ENCODE measurements at regions not wholly inside any gene's neighbourhood (a gene's known extent, or its start where the extent isn't known, plus 50 kb on each side); places are given as distances from the start of the nearest gene placed in this dataset.

DNA sequence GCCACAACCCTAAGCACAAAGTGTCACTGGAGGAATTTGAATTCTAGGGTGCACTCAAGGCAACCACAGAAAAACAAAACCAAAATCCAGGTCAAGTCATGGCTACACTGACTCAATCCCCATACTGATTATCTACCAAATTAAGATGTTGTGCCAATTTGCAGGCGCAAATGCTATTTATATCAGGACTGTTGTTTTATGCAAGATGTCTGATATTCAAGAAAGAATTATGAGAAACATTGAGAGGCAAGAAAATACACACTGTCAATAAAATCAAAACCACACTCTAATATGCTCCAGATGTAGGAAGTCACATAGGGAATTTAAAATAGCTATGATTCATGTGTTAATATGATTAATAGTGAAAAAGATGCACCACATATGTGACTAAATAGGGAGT, 141.3 kb upstream of the MINDY3 start:
- TF ChIP-seq, protein P1, sequence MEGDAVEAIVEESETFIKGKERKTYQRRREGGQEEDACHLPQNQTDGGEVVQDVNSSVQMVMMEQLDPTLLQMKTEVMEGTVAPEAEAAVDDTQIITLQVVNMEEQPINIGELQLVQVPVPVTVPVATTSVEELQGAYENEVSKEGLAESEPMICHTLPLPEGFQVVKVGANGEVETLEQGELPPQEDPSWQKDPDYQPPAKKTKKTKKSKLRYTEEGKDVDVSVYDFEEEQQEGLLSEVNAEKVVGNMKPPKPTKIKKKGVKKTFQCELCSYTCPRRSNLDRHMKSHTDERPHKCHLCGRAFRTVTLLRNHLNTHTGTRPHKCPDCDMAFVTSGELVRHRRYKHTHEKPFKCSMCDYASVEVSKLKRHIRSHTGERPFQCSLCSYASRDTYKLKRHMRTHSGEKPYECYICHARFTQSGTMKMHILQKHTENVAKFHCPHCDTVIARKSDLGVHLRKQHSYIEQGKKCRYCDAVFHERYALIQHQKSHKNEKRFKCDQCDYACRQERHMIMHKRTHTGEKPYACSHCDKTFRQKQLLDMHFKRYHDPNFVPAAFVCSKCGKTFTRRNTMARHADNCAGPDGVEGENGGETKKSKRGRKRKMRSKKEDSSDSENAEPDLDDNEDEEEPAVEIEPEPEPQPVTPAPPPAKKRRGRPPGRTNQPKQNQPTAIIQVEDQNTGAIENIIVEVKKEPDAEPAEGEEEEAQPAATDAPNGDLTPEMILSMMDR (conservative IDR thresholded peaks at IDR 0.05): no peak
- no peak for TF ChIP-seq ZFX (IDR thresholded peaks at IDR 0.05)
